Ovary (tissue), 7 donors: ENCODE measurements at regions not wholly inside any gene's neighbourhood (a gene's known extent, or its start where the extent isn't known, plus 50 kb on each side); places are given as distances from the start of the nearest gene placed in this dataset.

ENCODE experiments used
- DNase-seq, 5 donors: peaks; one replicate each; pipeline ENCODE4 v3.0.0-alpha.2; 2019 to 2020
- H3K27ac ChIP-seq, 2 donors: fragments of 200-600 bp; one replicate each; pipeline versions ENCODE4 v1.5.1 to v1.8.0; 2019 to 2022
- H3K27me3 ChIP-seq: fragments of 200-600 bp; one replicate; pipeline ENCODE4 v1.8.0; 2022
- H3K36me3 ChIP-seq: fragments of 200-600 bp; sonication (generic); one replicate; pipeline ENCODE4 v1.5.1; 2019
- H3K4me1 ChIP-seq: one replicate; pipeline ENCODE4 v1.8.1; 2013; ENCODE audit warnings: mild to moderate bottlenecking, moderate library complexity; ENCODE audit not compliant: insufficient read depth
- H3K4me3 ChIP-seq: fragments of 200-600 bp; sonication (generic); one replicate; pipeline ENCODE4 v1.5.1; 2017
- H3K9me3 ChIP-seq, 2 donors: fragments of 200-600 bp in 1 of 2; sonication (generic) in 1 of 2; one replicate each; pipeline versions ENCODE4 v1.5.1 to v1.8.1; 2013 to 2019; ENCODE audit warnings: mild to moderate bottlenecking in 1 of 2, moderate library complexity in 1 of 2
- EP300 ChIP-seq: sonication (generic); formaldehyde crosslinking; IDR thresholded peaks from one replicate; pipeline ENCODE4 v1.6.1; 2017; ENCODE audit warnings: antibody characterized with exemption
- POLR2A ChIP-seq: fragments of 450-650 bp; IDR thresholded peaks from one replicate; pipeline ENCODE4 v1.6.1; 2017; ENCODE audit warnings: antibody characterized with exemption, mild to moderate bottlenecking, moderate library complexity
- WGBS, 3 donors: extraction: QIAGEN DNeasy Blood & Tissue Kit in 1 of 3; methylation state at CpG; one replicate each; pipeline versions ENCODE4 v1.1.5 to v1.1.7; 2013 to 2017; 5-methylcytosine and 5-hydroxymethylcytosine counted together
- intact Hi-C, 4 donors: fragments of 100-400 bp; cut with DNase I; formaldehyde crosslinking; loops; one replicate each; pipeline versions ENCODE4 v1.11.0 to v1.15.1; 2022 to 2023
- TF ChIP-seq, protein P1 (sequence below), 3 donors: fragments of 450-650 bp in 2 of 3; fragments of 200-600 bp in 1 of 3; IDR thresholded peaks; one replicate each; pipeline versions ENCODE4 v1.5.1 to v1.8.0; 2016 to 2022; ENCODE audit warnings: antibody characterized with exemption in 3 of 3, mild to moderate bottlenecking in 1 of 3
- donor health status: DM: no; HTN: no; CAD: no; lungs with moderate emphysema.
- donor health status: DM: no; HTN: no; CAD: no.
- donor health status: Bipolar disorder and iron deficiency.
- donor health status: DM: no; HTN: no; CAD: no.
- donor health status: DM: yes; HTN: yes; CAD: no.

DNA sequence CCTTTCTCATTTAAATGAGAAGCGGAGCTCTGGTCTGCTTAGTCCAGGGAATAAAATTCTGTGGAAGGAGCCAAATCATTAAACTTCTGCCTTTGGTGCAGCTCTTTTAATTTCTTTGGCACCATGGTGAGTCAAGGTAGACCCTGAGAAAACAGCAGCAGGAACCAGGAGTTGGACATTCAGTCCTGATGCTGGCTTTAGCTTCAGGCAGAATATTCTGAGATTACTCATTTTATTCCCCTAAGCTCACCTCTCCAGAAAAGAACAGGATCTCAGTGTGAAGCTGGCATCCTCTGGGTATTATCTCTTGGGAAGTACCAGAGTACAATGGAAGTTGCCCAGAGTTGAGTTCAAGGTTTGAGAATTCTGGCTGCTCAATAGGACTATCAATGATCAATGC is 211.6 kb upstream of the NRP1 start:
- H3K36me3 ChIP-seq, result no peaks in the 10 kb centered on the region
- 97 to 100% (median 98%) methylated on average over 1 of the region's 1 CpG for WGBS, 3 donors
- TF ChIP-seq, protein P1, sequence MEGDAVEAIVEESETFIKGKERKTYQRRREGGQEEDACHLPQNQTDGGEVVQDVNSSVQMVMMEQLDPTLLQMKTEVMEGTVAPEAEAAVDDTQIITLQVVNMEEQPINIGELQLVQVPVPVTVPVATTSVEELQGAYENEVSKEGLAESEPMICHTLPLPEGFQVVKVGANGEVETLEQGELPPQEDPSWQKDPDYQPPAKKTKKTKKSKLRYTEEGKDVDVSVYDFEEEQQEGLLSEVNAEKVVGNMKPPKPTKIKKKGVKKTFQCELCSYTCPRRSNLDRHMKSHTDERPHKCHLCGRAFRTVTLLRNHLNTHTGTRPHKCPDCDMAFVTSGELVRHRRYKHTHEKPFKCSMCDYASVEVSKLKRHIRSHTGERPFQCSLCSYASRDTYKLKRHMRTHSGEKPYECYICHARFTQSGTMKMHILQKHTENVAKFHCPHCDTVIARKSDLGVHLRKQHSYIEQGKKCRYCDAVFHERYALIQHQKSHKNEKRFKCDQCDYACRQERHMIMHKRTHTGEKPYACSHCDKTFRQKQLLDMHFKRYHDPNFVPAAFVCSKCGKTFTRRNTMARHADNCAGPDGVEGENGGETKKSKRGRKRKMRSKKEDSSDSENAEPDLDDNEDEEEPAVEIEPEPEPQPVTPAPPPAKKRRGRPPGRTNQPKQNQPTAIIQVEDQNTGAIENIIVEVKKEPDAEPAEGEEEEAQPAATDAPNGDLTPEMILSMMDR (IDR thresholded peaks at IDR 0.05), result no peak
- no peak for TF ChIP-seq POLR2A
- TF ChIP-seq EP300, result no peak
- H3K4me1 ChIP-seq, result peaks cover 2% of the 10 kb centered on the region
- DNase-seq, result no peak
- H3K27me3 ChIP-seq, result no peaks in the 10 kb centered on the region
- no peak overlapping the region for H3K4me3 ChIP-seq
- H3K9me3 ChIP-seq, result no peaks in the 10 kb centered on the region
- no peak overlapping the region for H3K27ac ChIP-seq
- intact Hi-C loops, result no loop called here

DNA sequence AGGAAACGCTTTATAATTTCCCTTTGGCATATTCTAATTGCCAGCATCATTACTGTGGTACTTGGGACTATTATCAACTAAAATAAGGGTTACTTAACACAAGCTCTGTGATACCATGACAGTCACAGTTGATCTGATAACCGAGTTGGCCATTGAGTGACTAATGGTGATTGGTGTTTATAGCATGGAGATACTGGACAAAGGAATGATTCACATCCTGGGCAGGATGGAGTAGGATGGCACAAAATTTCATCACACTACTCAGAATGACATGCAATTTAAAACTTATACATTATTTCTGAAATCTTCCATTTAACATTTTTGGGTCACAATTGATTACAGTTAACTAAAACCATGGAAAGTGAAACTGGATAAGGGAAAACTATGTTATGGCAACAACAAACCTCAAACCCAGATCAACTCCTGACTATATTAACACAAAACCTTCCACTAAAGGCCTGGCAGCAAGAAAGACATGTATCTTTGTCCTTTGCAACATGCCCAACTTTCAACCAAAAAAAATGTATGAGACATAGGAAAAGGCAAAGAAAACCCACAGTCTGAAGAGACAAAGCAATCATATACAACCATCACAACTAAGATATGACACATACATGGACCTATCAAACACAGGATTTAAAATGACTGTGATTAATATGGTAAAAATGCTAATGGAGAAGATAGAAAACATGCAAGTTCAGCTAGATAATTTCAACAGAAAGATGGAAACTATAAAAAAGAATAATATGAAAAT is 208.5 kb upstream of the NRP1 start:
- Histone ChIP-seq H3K27ac (no peak overlapping the region), H3K4me1 (peaks cover 1% of the 10 kb centered on the region), H3K4me3 (no peak overlapping the region), H3K27me3 (no peaks in the 10 kb centered on the region), H3K9me3 (no peaks in the 10 kb centered on the region), H3K36me3 (no peaks in the 10 kb centered on the region)
- intact Hi-C loops, result no loop called here
- DNase-seq, result no peak
- no peak for TF ChIP-seq POLR2A
- no peak for TF ChIP-seq EP300
- TF ChIP-seq, protein P1 (IDR thresholded peaks at IDR 0.05), result no peak
- WGBS, 3 donors, result 88 to 95% (median 94%) methylated on average over 2 of the region's 2 CpGs

DNA sequence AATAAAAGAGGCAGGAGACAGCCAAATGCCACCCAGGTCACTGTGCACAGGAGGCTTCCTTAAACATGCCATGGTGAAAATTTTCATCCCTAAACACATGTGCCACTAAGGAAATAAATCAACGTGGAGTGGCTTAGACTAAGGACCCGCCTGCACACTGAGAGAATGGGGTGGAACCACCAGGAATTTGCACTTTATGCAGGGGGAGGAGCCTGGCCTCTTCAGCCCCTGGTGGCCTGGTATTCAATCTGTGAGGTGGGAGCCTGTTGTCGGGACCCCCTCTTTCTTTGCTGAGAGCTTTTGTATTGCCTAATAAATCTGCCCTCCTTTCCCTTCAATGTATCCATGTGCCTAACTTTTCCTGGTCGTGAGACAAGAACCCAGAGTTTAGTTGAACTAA is 204.6 kb upstream of the NRP1 start:
- TF ChIP-seq POLR2A (no peak), EP300 (no peak)
- TF ChIP-seq, protein P1 (IDR thresholded peaks at IDR 0.05), result no peak
- H3K27me3 ChIP-seq, result no peaks in the 10 kb centered on the region
- no peaks in the 10 kb centered on the region for H3K9me3 ChIP-seq
- no peaks in the 10 kb centered on the region for H3K36me3 ChIP-seq
- 79 to 87% (median 86%) methylated on average over 4 of the region's 4 CpGs for WGBS, 3 donors
- no peak for DNase-seq
- no peaks in the 10 kb centered on the region for H3K4me1 ChIP-seq
- H3K4me3 ChIP-seq, result no peak overlapping the region
- no peak overlapping the region for H3K27ac ChIP-seq
- intact Hi-C loops, result no loop called here

DNA sequence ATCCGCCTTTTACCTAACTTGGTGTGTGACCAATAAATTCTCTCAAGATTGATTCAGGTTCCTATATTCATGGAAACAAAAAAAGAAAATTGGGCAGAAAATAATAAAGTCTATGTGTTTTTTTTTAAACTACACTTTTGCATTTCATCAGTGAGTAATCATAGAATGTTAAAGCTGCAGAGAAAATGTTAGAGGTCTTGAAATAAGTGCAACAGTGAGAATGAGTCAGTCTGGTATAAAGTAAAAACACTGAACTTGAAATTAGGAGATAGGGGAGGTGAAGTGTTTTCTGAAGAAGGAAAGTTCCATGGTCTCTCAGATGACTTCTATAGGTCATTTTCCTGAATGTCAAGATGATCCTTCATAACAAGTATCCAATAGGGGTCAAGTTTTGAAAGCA is 202.6 kb upstream of the NRP1 start:
- H3K9me3 ChIP-seq, result no peaks in the 10 kb centered on the region
- H3K27ac ChIP-seq, result no peak overlapping the region
- 97 to 98% (median 98%) methylated on average over 1 of the region's 1 CpG for WGBS, 3 donors
- no peaks in the 10 kb centered on the region for H3K36me3 ChIP-seq
- no peak overlapping the region for H3K4me3 ChIP-seq
- no peak for DNase-seq
- TF ChIP-seq, protein P1 (IDR thresholded peaks at IDR 0.05), result no peak
- no peaks in the 10 kb centered on the region for H3K4me1 ChIP-seq
- no peaks in the 10 kb centered on the region for H3K27me3 ChIP-seq
- intact Hi-C loops, result no loop called here
